ENCODE measurements at regions not wholly inside any gene's neighbourhood (a gene's known extent, or its start where the extent isn't known, plus 50 kb on each side); places are given as distances from the start of the nearest gene placed in this dataset.
"Not testable (repeated sequence)": the region's sequence is repeated elsewhere in the genome, so short reads cannot be mapped to it uniquely, and the experiment has no call there.

GRCh38 chr1:143905214-143906179, 66.3 kb downstream of the FAM72C start:
- TF ChIP-seq BHLHE40 (IDR thresholded peaks at IDR 0.05; ENCODE audit: borderline replicate concordance); FOXK2 (IDR thresholded peaks at IDR 0.05); ZNF384 (IDR thresholded peaks at IDR 0.05); CTBP1 (IDR thresholded peaks at IDR 0.05; ENCODE audit: borderline replicate concordance); LEF1 (IDR thresholded peaks at IDR 0.05; ENCODE audit: borderline replicate concordance); SP1 (IDR thresholded peaks at IDR 0.05); NFRKB (IDR thresholded peaks at IDR 0.05): not testable (repeated sequence)
